ENCODE measurements at regions not wholly inside any gene's neighbourhood (a gene's known extent, or its start where the extent isn't known, plus 50 kb on each side); places are given as distances from the start of the nearest gene placed in this dataset.

- no peaks in the 10 kb centered on the region for H3K9me2 ChIP-seq (ENCODE audit: insufficient read depth, low read length)
- TF ChIP-seq EP300 (conservative IDR thresholded peaks at IDR 0.05; ENCODE audit: poor library complexity, severe bottlenecking) = peak; percentile 40
- no peak for TF ChIP-seq TAF1 (IDR thresholded peaks at IDR 0.05; ENCODE audit: low read depth)
- no peak for TF ChIP-seq RAD21 (conservative IDR thresholded peaks at IDR 0.05)
- TF ChIP-seq SMC3 (conservative IDR thresholded peaks at IDR 0.05; ENCODE audit: poor library complexity) = no peak
- TF ChIP-seq REST (IDR thresholded peaks at IDR 0.05; ENCODE audit: borderline replicate concordance) = no peak
- TF ChIP-seq, protein P1, sequence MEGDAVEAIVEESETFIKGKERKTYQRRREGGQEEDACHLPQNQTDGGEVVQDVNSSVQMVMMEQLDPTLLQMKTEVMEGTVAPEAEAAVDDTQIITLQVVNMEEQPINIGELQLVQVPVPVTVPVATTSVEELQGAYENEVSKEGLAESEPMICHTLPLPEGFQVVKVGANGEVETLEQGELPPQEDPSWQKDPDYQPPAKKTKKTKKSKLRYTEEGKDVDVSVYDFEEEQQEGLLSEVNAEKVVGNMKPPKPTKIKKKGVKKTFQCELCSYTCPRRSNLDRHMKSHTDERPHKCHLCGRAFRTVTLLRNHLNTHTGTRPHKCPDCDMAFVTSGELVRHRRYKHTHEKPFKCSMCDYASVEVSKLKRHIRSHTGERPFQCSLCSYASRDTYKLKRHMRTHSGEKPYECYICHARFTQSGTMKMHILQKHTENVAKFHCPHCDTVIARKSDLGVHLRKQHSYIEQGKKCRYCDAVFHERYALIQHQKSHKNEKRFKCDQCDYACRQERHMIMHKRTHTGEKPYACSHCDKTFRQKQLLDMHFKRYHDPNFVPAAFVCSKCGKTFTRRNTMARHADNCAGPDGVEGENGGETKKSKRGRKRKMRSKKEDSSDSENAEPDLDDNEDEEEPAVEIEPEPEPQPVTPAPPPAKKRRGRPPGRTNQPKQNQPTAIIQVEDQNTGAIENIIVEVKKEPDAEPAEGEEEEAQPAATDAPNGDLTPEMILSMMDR (IDR thresholded peaks at IDR 0.05; ENCODE audit: poor library complexity, severe bottlenecking) = no peak
- TF ChIP-seq POLR2AphosphoS5 (IDR thresholded peaks at IDR 0.05) = peak; percentile 38
- TF ChIP-seq MXI1 (conservative IDR thresholded peaks at IDR 0.05; ENCODE audit: poor library complexity, severe bottlenecking) = no peak
- no peaks in the 10 kb centered on the region for H4K20me1 ChIP-seq (ENCODE audit: insufficient read depth)
- H3K27me3 ChIP-seq (ENCODE audit: insufficient read depth, low read depth, low read length) = no peaks in the 10 kb centered on the region
- H3K79me2 ChIP-seq (replicated peaks; ENCODE audit: insufficient read depth, low read length) = no peaks in the 10 kb centered on the region
- H3K9me3 ChIP-seq (ENCODE audit: low read length) = no peaks in the 10 kb centered on the region
- no peaks in the 10 kb centered on the region for H3F3A ChIP-seq (ENCODE audit: insufficient read depth, low read length, poor library complexity, severe bottlenecking)
- no peaks in the 10 kb centered on the region for H3K36me3 ChIP-seq (ENCODE audit: insufficient read depth, low read length)
- no peak overlapping the region for H3K27ac ChIP-seq (ENCODE audit: low read length)
- no peak overlapping the region for H3K9ac ChIP-seq (ENCODE audit: low read length)
- no peak overlapping the region for H2AFZ ChIP-seq (ENCODE audit: low read depth, low read length)
- no peak overlapping the region for H3K4me2 ChIP-seq (ENCODE audit: low read length)
- H3K4me3 ChIP-seq (ENCODE audit: low read length) = no peak overlapping the region
Measured at GRCh38 chr5:89377767-89378455, 494.9 kb upstream of the MEF2C start.

DNA sequence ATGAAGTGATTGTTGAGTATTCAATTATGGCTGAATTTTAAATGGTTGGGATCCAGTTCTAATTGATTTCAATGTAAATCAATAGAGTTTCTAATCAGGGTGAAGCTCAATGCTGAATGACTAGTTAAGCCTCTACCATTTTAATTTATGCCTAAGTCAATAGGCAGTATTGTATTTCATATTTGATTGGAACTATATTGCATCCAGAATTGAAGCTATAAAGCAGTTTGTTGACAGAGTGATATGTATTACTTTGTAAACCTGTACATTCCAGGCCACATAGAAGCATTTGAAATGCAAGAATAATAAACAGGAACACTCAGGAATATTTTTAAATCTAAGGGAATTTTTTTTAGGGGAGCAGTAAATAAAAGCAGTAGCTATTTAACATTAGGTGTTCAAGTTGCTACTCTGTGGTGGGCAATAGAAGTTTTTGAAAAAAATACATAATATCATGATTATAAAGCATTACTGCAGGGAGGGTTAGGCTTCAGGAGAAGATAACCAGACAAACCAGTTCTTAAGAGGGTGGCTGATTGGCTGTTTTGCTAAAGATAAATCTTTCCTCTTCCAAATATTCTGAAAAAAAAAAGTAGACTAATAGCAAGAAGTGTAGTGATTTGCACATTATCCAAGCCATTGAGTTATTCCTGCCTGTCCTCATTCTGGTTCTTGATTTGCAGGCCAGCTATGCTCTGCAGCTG, 492.0 kb upstream of the MEF2C start:
- Histone ChIP-seq H3K9ac (ENCODE audit: low read length) (no peak overlapping the region), H4K20me1 (ENCODE audit: insufficient read depth) (no peaks in the 10 kb centered on the region), H3K27ac (ENCODE audit: low read length) (no peak overlapping the region), H3K27me3 (ENCODE audit: insufficient read depth, low read depth, low read length) (no peaks in the 10 kb centered on the region), H3K4me2 (ENCODE audit: low read length) (no peak overlapping the region), H3K4me3 (ENCODE audit: low read length) (no peak overlapping the region), H3K9me3 (ENCODE audit: low read length) (no peaks in the 10 kb centered on the region), H3K79me2 (replicated peaks; ENCODE audit: insufficient read depth, low read length) (no peaks in the 10 kb centered on the region), H3K9me2 (ENCODE audit: insufficient read depth, low read length) (no peaks in the 10 kb centered on the region), H2AFZ (ENCODE audit: low read depth, low read length) (no peak overlapping the region), H3K36me3 (ENCODE audit: insufficient read depth, low read length) (no peaks in the 10 kb centered on the region), H3F3A (ENCODE audit: insufficient read depth, low read length, poor library complexity, severe bottlenecking) (no peaks in the 10 kb centered on the region)
- TF ChIP-seq REST (IDR thresholded peaks at IDR 0.05; ENCODE audit: borderline replicate concordance) (no peak), SMC3 (conservative IDR thresholded peaks at IDR 0.05; ENCODE audit: poor library complexity) (no peak), POLR2AphosphoS5 (IDR thresholded peaks at IDR 0.05) (no peak), MXI1 (conservative IDR thresholded peaks at IDR 0.05; ENCODE audit: poor library complexity, severe bottlenecking) (no peak), RAD21 (conservative IDR thresholded peaks at IDR 0.05) (no peak), EP300 (conservative IDR thresholded peaks at IDR 0.05; ENCODE audit: poor library complexity, severe bottlenecking) (no peak), TAF1 (IDR thresholded peaks at IDR 0.05; ENCODE audit: low read depth) (no peak)
- TF ChIP-seq, protein P1 (IDR thresholded peaks at IDR 0.05; ENCODE audit: poor library complexity, severe bottlenecking) = no peak

All from neural cell (in vitro differentiated cells).